WERI-Rb-1 (cell line): ENCODE measurements at regions not wholly inside any gene's neighbourhood (a gene's known extent, or its start where the extent isn't known, plus 50 kb on each side); places are given as distances from the start of the nearest gene placed in this dataset.

ENCODE experiments used
- DNase-seq: peaks from one replicate; pipeline ENCODE4 v3.0.0-alpha.2; 2020
- H3K27ac ChIP-seq: fragments of 250-450 bp; sonication (Bioruptor Pico); 2 replicates; pipeline ENCODE4 v1.5.1; 2020; ENCODE audit warnings: mild to moderate bottlenecking, moderate library complexity
- H3K27me3 ChIP-seq: fragments of 250-450 bp; sonication (Bioruptor Pico); 2 replicates; pipeline ENCODE4 v1.5.1; 2021; ENCODE audit warnings: mild to moderate bottlenecking, low read depth, moderate library complexity; ENCODE audit not compliant: insufficient read depth, severe bottlenecking
- H3K36me3 ChIP-seq: fragments of 250-450 bp; sonication (Bioruptor Pico); 2 replicates; pipeline ENCODE4 v1.5.1; 2020; ENCODE audit warnings: mild to moderate bottlenecking, moderate library complexity
- H3K4me3 ChIP-seq: 2 replicates; pipeline ENCODE4 v1.5.1; 2011; ENCODE audit warnings: low read depth, mild to moderate bottlenecking, control low read depth, low read length
- H3K9me3 ChIP-seq: fragments of 250-450 bp; sonication (Bioruptor Pico); 2 replicates; pipeline ENCODE4 v1.5.1; 2021; ENCODE audit warnings: mild to moderate bottlenecking, moderate library complexity; ENCODE audit not compliant: severe bottlenecking
- CTCF ChIP-seq: IDR thresholded peaks from 2 replicates; pipeline ENCODE4 v1.5.1; 2011; ENCODE audit warnings: low read depth, mild to moderate bottlenecking, control low read depth, inconsistent platforms, low read length

GRCh38 chr1:14148526-14148925 is 448.5 kb downstream of the PRDM2 start:
- Histone ChIP-seq H3K9me3 (no peaks in the 10 kb centered on the region), H3K4me3 (no peak overlapping the region), H3K27me3 (peaks cover 15% of the 10 kb centered on the region), H3K36me3 (no peaks in the 10 kb centered on the region), H3K27ac (no peak overlapping the region)
- no peak for DNase-seq
- TF ChIP-seq CTCF = no peak

- no peak for DNase-seq
- no peak overlapping the region for H3K4me3 ChIP-seq
- H3K27me3 ChIP-seq = peaks cover 15% of the 10 kb centered on the region
- no peak overlapping the region for H3K27ac ChIP-seq
- no peaks in the 10 kb centered on the region for H3K36me3 ChIP-seq
- no peak for TF ChIP-seq CTCF
- no peaks in the 10 kb centered on the region for H3K9me3 ChIP-seq
Observed at GRCh38 chr1:14149431-14149830, 449.1 kb upstream of the KAZN start.

GRCh38 chr1:14156543-14156942 is 441.9 kb upstream of the KAZN start:
- no peak for TF ChIP-seq CTCF
- H3K9me3 ChIP-seq = peaks cover 4% of the 10 kb centered on the region
- H3K27me3 ChIP-seq = peaks cover 29% of the 10 kb centered on the region
- H3K4me3 ChIP-seq = no peak overlapping the region
- H3K27ac ChIP-seq = no peak overlapping the region
- no peaks in the 10 kb centered on the region for H3K36me3 ChIP-seq
- no peak for DNase-seq

- no peak for DNase-seq
- H3K4me3 ChIP-seq = no peak overlapping the region
- no peak overlapping the region for H3K27ac ChIP-seq
- peaks cover 6% of the 10 kb centered on the region for H3K9me3 ChIP-seq
- no peaks in the 10 kb centered on the region for H3K36me3 ChIP-seq
- H3K27me3 ChIP-seq = peaks cover 29% of the 10 kb centered on the region
- TF ChIP-seq CTCF = no peak
Observed at GRCh38 chr1:14160781-14161180, 437.7 kb upstream of the KAZN start.

- Histone ChIP-seq H3K9me3 (peaks cover 2% of the 10 kb centered on the region), H3K4me3 (no peak overlapping the region), H3K27ac (no peak overlapping the region), H3K27me3 (peaks cover 35% of the 10 kb centered on the region), H3K36me3 (no peaks in the 10 kb centered on the region)
- TF ChIP-seq CTCF = no peak
- no peak for DNase-seq
Observed at GRCh38 chr1:14163246-14163645, 435.2 kb upstream of the KAZN start.

- H3K36me3 ChIP-seq = no peaks in the 10 kb centered on the region
Observed at GRCh38 chr1:14165371-14165801, 433.1 kb upstream of the KAZN start.

More at GRCh38 chr1:14165371-14165801, 433.1 kb upstream of the KAZN start:
- Histone ChIP-seq H3K27ac (no peak overlapping the region), H3K4me3 (no peak overlapping the region), H3K9me3 (peaks cover 2% of the 10 kb centered on the region), H3K27me3 (peaks cover 31% of the 10 kb centered on the region)
- TF ChIP-seq CTCF = no peak
- no peak for DNase-seq
